HUES6 (cell line): ENCODE measurements at regions not wholly inside any gene's neighbourhood (a gene's known extent, or its start where the extent isn't known, plus 50 kb on each side); places are given as distances from the start of the nearest gene placed in this dataset.
"Not testable (repeated sequence)": the region's sequence is repeated elsewhere in the genome, so short reads cannot be mapped to it uniquely, and the experiment has no call there.

Experiments
- H3K27ac ChIP-seq: 2 replicates; pipeline ENCODE4 v1.7.0; 2013; ENCODE audit warnings: low read depth, mild to moderate bottlenecking, low read length, inconsistent platforms
- H3K27me3 ChIP-seq: 2 replicates; pipeline ENCODE4 v1.6.1; 2013; ENCODE audit warnings: low read length; ENCODE audit not compliant: control insufficient read depth, insufficient read depth
- H3K36me3 ChIP-seq: 2 replicates; pipeline ENCODE4 v1.6.1; 2013; ENCODE audit warnings: low read length; ENCODE audit not compliant: control insufficient read depth, insufficient read depth
- H3K4me1 ChIP-seq: 2 replicates; pipeline ENCODE4 v1.6.1; 2013; ENCODE audit warnings: low read length; ENCODE audit not compliant: control insufficient read depth, insufficient read depth
- H3K4me3 ChIP-seq: 2 replicates; pipeline ENCODE4 v1.5.1; 2013; ENCODE audit warnings: low read depth, low read length
- H3K9ac ChIP-seq: one replicate; pipeline ENCODE4 v1.6.1; 2013; ENCODE audit warnings: mild to moderate bottlenecking, low read length
- H3K9me3 ChIP-seq: 2 replicates; pipeline ENCODE4 v1.6.1; 2013; ENCODE audit warnings: low read depth, low read length; ENCODE audit not compliant: control insufficient read depth, insufficient read depth

- peaks cover 5% of the 10 kb centered on the region; the same call in 1 of the 2 replicates for H3K4me1 ChIP-seq
- H3K27ac ChIP-seq: no peak overlapping the region
These were observed 62.0 kb upstream of the ST3GAL6 start for GRCh38 chr3:98701071-98701675.

GRCh38 chr3:98702166-98702565, 61.0 kb upstream of the ST3GAL6 start:
- Histone ChIP-seq H3K9me3 (no peaks in the 10 kb centered on the region), H3K27ac (no peak overlapping the region), H3K4me3 (no peak overlapping the region), H3K9ac (no peak overlapping the region), H3K27me3 (no peaks in the 10 kb centered on the region), H3K36me3 (no peaks in the 10 kb centered on the region), H3K4me1 (peaks cover 5% of the 10 kb centered on the region; the same call in 1 of the 2 replicates)

More at GRCh38 chr3:98701071-98701675, 62.0 kb upstream of the ST3GAL6 start:
- no peaks in the 10 kb centered on the region for H3K36me3 ChIP-seq
- H3K27me3 ChIP-seq: no peaks in the 10 kb centered on the region
- H3K9me3 ChIP-seq: no peaks in the 10 kb centered on the region
- H3K4me3 ChIP-seq: no peak overlapping the region
- H3K9ac ChIP-seq: no peak overlapping the region

GRCh38 chr3:98705212-98705611, 57.9 kb upstream of the ST3GAL6 start:
- Histone ChIP-seq H3K9me3 (no peaks in the 10 kb centered on the region), H3K27ac (no peak overlapping the region), H3K4me1 (peaks cover 23% of the 10 kb centered on the region), H3K4me3 (no peak overlapping the region), H3K27me3 (no peaks in the 10 kb centered on the region), H3K36me3 (no peaks in the 10 kb centered on the region), H3K9ac (no peak overlapping the region)

- no peaks in the 10 kb centered on the region for H3K36me3 ChIP-seq
- no peaks in the 10 kb centered on the region for H3K9me3 ChIP-seq
- H3K4me3 ChIP-seq: no peak overlapping the region
- H3K27ac ChIP-seq: no peak overlapping the region
- peaks cover 23% of the 10 kb centered on the region for H3K4me1 ChIP-seq
- H3K27me3 ChIP-seq: no peaks in the 10 kb centered on the region
- H3K9ac ChIP-seq: no peak overlapping the region
These were observed 57.4 kb upstream of the ST3GAL6 start for GRCh38 chr3:98705694-98706093.

- H3K36me3 ChIP-seq, H3K27me3 ChIP-seq, H3K9me3 ChIP-seq, H3K27ac ChIP-seq, H3K4me3 ChIP-seq, H3K9ac ChIP-seq: not testable (repeated sequence)
- H3K4me1 ChIP-seq: peaks cover 23% of the 10 kb centered on the region
These were observed 54.5 kb upstream of the ST3GAL6 start for GRCh38 chr3:98708681-98709080.

- Histone ChIP-seq H3K9ac (no peak overlapping the region), H3K4me1 (peaks cover 23% of the 10 kb centered on the region), H3K36me3 (no peaks in the 10 kb centered on the region), H3K9me3 (peaks cover 3% of the 10 kb centered on the region; the same call in 1 of the 2 replicates), H3K27me3 (no peaks in the 10 kb centered on the region), H3K4me3 (no peak overlapping the region), H3K27ac (no peak overlapping the region; the same call in 1 of the 2 replicates)
These were observed 53.7 kb upstream of the ST3GAL6 start for GRCh38 chr3:98709441-98709840.

GRCh38 chr3:98710067-98710659, 53.0 kb upstream of the ST3GAL6 start:
- H3K27me3 ChIP-seq: no peaks in the 10 kb centered on the region
- peaks cover 23% of the 10 kb centered on the region for H3K4me1 ChIP-seq
- H3K27ac ChIP-seq: no peak overlapping the region
- no peaks in the 10 kb centered on the region for H3K36me3 ChIP-seq
- H3K9ac ChIP-seq: no peak overlapping the region
- H3K4me3 ChIP-seq: no peak overlapping the region
- H3K9me3 ChIP-seq: peaks cover 3% of the 10 kb centered on the region; the same call in 1 of the 2 replicates

GRCh38 chr3:98711426-98711825, 51.7 kb upstream of the ST3GAL6 start:
- Histone ChIP-seq H3K9me3 (peaks cover 3% of the 10 kb centered on the region; the same call in 1 of the 2 replicates), H3K4me3 (no peak overlapping the region), H3K9ac (no peak overlapping the region), H3K27ac (no peak overlapping the region), H3K27me3 (no peaks in the 10 kb centered on the region), H3K36me3 (no peaks in the 10 kb centered on the region), H3K4me1 (peaks cover 18% of the 10 kb centered on the region)

- peaks cover 18% of the 10 kb centered on the region for H3K4me1 ChIP-seq
- no peak overlapping the region for H3K27ac ChIP-seq
- peaks cover 3% of the 10 kb centered on the region; the same call in 1 of the 2 replicates for H3K9me3 ChIP-seq
- no peaks in the 10 kb centered on the region for H3K27me3 ChIP-seq
- H3K4me3 ChIP-seq: no peak overlapping the region
- no peak overlapping the region for H3K9ac ChIP-seq
- H3K36me3 ChIP-seq: no peaks in the 10 kb centered on the region
These were observed 50.4 kb upstream of the ST3GAL6 start for GRCh38 chr3:98712726-98713125.

GRCh38 chr3:98713332-98713731, 49.8 kb upstream of the ST3GAL6 start:
- not testable (repeated sequence) for H3K27me3 ChIP-seq, H3K9me3 ChIP-seq
- peaks cover 18% of the 10 kb centered on the region for H3K4me1 ChIP-seq

More at GRCh38 chr3:98713332-98713731, 49.8 kb upstream of the ST3GAL6 start:
- H3K9ac ChIP-seq, H3K27ac ChIP-seq, H3K4me3 ChIP-seq, H3K36me3 ChIP-seq: not testable (repeated sequence)
